Stimulated activated CD4-positive, alpha-beta T cell treated with anti-CD3 and anti-CD28 coated beads, Interleukin-4, amount 100 ng/mL, for 48 hours (primary cell): ENCODE measurements at regions not wholly inside any gene's neighbourhood (a gene's known extent, or its start where the extent isn't known, plus 50 kb on each side); places are given as distances from the start of the nearest gene placed in this dataset.
"Not testable (repeated sequence)": the region's sequence is repeated elsewhere in the genome, so short reads cannot be mapped to it uniquely, and the experiment has no call there.

Source experiments
- DNase-seq, 2 donors: peaks; one replicate each; pipeline ENCODE4 v3.0.0-alpha.2; 2020; ENCODE audit warnings: low read depth in 2 of 2

DNA sequence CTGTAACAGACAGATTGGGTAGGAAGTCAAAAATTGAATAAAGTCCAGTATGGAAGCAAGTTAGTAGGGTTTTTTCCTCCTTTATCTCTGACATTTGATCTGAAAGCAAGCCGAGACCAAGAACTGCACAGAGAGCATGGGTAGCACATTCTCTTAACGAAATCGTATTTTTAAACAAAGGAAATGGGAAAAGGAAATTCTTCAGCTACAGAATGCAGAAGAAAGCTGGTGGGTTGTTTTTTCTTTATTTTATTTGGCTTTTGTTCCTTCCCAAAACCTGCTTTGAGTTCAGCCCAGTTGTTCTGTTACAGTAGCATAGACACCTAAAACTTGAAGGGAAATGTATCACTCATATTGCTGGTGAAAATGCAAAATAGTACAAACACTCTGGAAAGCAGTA is 397.0 kb downstream of the GBE1 start:
- DNase-seq = no peak

DNA sequence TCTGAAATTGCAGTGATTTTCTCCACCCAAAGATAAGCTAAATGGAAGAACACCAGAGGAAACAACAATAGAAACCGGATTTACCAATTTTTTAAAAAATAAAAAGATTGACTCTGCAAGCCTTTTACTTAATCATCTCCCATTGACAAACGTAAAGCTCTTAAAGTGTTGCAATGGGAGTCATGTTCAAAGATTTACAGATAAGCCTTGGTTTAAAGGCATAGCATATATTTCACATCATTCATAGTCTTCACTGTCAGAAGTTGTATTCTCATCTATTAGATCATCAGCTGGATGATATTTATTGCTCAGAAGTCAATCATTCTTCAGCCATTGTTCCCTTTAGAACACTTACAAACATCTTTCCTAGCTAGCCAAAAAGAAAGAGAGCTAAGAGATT is 397.6 kb downstream of the GBE1 start:
- no peak for DNase-seq

DNA sequence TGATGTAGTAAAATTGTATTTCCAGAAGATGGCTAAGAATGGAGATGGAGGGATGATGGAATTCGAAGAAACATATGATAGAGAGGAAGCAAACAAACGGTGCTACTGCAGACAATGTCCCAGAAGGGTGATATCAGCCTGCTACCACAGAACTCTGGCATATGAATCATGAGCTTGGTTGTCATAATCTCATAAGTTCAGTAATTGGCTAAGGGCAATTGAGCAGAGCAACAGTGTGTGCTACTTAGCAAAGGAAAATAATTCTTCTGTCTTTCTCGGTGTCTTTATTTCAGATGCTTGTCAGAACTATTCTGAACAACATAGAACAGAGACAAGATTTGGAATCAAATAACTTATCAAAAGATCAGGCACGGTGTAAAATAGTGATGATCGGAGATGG is 407.3 kb downstream of the GBE1 start:
- no peak for DNase-seq

DNA sequence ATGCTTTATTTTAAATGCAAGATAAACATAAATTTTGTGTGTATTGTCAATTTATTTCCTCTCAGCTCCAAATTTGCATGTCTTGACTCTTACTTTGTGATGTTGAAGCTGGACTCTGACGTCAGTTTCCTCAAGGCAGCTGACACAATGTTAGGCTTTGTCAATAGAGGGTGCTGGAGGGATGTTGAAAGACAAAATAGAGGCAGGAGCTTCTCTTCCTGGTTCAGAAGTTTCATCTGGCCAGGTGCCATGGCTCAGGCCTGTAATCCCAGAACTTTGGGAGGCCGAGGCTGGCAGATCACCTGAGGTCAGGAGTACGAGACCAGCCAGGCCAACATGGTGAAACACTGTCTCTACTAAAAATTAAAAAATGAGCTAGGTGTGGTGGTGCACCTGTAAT is 408.6 kb downstream of the GBE1 start:
- DNase-seq = no peak

DNA sequence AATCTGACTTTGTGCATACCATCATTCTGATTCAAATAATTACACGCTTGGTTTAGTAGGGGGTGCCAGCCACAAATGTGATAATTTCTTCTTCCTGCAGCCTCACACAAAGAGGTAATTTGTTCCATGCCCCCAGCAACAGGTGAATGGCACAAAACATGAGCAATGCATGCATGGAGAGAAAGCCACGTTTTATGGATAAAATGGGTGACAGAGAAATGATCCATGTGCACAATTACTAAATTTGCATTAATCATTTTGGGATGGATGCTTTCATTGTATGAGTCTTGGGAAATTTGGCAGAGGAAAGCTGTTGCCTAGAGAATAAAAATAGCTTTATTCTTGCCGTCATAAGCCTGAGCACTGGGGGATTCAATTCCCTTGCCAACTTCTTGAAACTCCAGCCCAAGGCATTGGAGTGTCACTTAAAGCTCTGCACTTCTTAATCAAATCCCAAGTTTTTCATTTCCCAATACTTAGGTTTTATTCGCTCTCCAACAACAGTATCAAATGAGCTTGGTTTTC is 411.6 kb downstream of the GBE1 start:
- DNase-seq = no peak

DNA sequence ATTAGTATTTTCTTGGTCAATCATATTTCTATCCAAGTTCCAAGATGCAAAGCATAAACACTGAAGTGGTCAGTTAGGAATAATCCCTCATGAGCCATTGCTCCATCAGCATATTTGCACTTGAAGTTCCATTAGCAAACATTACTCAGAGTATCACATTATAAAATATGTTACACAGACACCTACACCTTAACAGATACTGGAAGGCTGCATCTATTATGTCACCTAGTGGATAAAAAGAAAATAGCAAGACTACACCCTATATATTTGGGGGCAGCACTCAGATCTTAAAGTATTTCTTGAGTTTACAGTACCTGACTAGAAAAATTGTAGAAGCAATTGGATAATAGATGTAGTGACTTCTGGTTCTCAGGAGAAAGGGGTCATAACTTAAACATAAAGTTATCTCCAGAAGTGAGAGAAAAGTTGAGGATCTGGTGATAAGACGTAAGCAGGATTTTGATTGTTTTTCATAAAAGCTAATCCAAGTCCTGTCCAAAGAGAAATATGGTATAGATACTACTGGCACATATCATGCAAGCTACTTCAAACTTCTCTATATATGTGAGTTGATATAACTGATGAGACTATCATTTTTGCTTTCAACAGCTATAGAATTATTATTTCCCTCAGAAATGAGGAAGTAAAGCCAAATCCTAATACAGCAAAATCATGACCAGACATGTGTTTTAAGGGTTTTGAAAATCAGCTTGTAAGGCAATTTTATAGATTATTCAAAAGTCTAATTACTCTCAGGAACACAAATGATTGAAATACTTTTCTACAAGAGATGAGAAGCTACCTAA is 422.2 kb downstream of the GBE1 start:
- no peak for DNase-seq

DNA sequence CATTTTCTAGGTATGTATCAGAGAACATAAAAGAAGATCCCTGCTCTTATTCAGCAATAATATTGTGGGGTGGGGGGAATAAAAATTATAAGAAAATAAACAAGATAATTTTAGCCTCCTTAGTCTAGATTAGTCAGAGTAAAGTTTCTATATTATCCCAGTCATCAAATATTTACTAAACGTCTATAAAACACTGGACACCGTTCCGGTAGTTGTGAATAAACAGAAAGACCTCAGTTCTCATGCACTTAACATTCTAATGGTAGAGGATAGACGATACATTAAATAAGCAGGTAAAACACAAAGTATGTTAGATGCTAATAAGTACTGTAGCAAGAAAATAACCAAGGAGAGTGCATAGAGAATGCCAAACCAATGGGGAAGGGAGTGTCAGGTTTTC is 425.0 kb downstream of the GBE1 start:
- no peak for DNase-seq

DNA sequence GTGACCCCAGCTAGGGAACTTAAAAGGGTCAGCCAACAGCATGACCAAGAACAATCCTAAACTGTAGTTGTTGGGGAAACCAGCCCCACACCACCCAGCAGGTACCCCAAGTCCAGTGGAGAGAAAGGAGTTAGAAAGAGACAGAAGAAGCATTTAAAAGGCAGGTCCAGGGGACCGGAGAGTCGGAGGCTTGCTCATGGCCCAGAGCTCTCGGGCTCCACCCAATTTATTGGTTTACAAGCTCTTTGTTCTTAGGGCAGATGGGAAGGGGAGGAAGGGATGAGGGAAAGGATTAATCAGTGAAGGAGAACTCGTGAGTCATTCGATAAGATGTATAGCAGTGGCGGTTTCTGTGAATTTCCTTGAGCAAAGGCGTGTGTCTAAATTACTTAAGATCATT is 431.6 kb downstream of the GBE1 start:
- not testable (repeated sequence) for DNase-seq

DNA sequence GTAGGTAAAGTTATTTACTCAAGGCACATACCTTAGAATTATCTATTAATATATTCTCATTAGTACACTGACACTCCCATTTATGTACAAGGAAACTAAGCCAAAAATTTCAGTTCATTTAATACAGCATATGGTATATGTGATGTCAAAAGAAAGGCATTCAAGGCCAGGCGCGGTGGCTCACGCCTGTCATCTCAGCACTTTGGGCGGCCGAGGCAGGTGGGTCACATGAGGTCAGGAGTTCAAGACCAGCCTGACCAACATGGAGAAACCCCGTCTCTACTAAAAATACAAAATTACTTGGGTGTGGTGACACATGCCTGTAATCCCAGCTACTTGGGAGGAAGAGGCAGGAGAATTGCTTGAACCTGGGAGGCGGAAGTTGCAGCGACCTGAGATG is 435.2 kb downstream of the GBE1 start:
- no peak for DNase-seq

DNA sequence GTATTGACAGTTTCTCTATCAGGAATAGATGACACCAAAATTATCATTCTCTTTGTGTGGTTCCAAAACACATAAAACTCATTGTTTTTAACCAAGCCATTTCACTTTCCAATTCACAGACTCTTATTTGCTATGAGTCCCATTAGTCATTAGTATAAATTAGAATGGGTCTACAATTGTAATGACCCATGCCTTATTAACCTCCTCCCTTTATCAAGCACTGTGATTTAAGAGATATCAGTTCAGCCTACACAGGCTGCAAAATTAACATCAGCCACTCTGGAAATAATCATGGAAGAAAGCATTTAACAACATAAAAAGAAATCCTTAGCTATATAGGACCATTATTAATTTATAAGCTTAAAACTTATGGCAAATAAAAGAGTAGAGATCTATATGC is 440.6 kb downstream of the GBE1 start:
- no peak for DNase-seq

DNA sequence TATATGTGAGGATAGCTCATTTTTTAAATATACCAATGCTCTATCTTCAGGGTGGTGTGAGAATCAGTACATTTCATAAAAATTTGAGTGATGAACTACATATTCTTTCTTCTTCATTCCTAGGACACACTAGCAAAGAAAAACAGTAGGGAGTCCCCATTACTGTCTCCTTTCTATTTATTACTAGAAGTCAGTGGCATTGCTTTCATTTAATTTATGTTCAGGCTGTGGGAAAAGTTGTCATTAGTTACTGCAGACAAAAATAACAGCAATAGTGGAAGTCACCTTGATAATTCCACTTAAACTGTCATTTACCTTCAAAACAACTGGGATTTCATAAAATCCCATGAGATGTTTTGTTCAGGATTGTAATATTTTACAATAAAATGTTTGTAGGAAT is 446.4 kb downstream of the GBE1 start:
- no peak for DNase-seq

DNA sequence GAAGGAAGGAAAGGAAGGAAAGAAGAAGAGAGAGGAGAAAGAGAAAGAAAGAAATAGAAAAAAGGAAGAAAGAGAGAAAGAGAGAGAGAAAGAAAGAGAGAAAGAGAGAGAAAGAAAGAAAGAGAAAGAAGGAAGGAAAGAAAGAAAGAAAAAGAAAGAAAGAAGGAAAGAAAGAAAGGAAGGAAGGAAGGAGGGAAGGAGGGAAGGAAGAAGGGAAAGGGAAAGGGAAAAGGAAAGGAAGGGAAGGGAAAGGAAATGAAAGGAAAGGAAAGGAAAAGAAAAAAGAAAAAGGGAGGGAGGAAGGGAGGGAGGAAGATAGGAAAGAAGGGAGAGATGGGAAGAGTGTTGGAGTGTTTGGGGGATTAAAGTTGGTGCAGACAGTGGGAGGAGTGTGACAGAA is 450.1 kb downstream of the GBE1 start:
- DNase-seq = no peak

DNA sequence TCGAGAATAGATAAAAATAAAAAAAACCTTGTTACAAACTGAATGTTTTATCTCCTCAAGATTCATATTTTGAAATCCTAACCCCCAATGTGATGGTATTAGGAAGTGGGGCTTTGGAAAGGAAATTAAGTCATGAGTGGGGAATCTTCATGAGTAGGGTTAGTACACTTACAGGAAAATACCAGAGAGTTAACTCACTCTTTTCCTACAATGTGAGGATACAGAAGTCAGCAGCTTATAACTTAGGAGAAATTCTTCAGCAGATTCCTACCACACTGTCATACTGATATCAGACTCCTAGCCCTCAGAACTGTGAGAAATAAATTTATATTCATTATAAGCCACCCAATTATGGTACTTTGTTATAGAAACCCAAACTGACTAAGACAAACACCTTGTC is 453.1 kb downstream of the GBE1 start:
- no peak for DNase-seq

DNA sequence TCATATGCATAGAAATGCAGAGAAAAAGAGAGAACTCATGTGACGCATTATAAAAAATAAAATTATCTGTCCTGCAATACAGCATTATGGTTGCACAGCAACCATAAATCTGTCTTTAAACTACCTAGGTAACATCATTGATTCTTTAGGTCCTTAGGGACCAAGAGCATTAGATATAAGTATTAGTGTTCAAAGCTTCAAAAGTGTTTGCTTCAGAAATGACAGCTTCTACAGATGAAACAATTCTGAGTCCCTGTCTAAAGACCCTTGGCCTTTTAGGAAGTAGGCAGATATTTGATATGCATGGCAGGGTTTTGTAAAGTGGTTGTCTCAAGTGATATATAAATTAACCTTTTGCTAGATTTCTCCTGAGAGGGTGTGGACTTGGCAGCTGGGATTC is 454.2 kb downstream of the GBE1 start:
- DNase-seq = no peak

DNA sequence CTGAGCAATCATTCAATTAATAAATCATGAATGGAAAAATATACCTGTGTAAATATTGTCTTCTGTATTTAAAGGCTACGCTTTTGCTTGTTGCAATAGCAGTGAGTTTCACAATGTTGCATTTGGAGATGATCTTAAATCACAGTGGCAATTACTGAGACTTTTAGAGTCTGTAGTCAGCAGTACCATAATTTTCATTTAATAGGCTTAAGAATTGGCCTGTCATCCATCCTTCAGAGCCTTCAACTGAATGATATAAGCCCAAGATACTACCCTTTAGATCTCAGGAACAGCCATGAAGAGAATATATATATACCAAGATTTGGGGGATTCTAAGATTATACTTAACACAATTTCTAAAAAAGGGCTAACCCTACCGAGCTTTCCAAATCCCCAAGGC is 458.1 kb downstream of the GBE1 start:
- DNase-seq = no peak

DNA sequence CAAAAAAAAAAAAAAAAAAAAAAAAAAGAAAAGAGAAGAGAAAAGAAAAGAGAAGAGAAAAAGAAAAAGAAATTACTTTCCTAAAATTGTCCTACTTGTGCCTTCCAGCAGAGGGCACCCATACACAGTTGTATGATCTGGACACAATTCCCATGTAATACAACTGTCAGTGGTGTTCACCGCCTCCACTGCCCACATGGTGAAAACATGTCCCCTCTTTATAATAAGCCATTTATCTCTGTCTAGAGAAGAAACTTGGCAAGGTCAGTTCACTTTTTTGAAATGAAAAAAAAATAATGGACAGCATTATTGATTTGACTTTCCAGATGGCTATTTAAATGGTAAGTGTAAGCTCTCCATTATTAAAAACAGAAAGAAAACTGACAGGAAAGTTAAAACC is 459.4 kb downstream of the GBE1 start:
- peak in 1 of 2 donors; percentile 0 for DNase-seq

DNA sequence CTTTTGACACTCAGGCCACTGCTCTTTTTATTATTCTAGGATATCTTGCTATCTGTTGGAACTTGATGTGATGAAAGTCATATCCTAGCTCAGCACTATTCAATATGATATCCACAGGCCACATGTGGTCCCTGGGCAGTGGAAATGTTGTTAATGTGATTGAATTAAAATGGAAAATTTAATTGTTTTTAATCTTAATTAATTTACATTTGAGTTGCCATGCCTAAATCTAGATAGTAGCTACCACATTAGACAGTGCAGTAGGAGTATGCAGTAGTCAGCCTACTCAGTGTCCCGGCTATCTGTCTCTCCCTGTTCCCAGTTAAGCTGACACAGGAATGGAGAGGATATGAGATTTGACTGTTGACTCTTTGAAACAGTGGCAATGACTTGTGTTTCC is 460.2 kb downstream of the GBE1 start:
- DNase-seq = no peak

DNA sequence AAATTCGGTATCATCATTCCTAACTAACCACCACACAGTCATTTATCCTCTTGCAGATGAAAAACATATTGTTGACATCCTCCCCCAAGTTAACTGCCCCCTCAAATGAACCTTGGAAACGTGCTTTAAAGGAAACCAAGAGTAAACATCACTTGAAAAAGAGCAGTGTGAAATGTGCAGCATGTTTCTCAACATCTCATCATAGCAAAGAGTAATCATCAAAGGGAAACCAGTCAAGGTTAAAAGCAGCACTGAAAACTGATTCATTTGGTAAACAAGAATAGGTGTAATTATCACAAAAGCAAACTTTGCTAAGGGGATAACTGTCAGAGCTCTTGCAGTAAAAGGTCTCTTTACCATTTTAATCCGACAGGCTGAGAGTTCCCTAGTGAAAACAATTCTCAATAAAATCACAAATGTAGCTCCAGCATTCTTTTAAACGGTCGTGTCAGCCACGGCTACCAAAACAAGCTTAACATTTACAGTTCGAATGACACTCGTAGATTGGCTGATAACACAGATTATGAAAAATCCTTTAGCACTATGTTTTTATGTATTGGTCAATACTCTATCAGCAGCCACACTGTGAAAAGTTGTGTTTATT is 461.0 kb downstream of the GBE1 start:
- no peak for DNase-seq

DNA sequence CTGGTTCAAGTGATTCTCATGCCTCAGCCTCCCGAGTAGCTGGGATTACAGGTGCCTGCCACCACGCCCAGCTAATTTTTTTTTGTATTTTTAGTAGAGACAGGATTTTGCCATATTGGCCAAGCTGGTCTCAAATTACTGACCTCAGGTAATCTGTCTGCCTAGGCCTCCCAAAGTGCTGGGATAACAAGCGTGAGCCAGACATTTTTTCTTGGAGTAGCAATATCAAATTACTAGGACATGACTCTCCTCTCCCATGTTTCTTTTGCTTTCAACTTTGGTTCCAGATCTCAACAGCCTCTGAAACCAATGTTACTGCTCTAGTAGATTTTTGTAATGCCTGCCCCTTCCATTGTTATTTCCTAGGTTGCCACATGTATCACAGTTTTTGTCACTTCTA is 462.0 kb downstream of the GBE1 start:
- no peak for DNase-seq

DNA sequence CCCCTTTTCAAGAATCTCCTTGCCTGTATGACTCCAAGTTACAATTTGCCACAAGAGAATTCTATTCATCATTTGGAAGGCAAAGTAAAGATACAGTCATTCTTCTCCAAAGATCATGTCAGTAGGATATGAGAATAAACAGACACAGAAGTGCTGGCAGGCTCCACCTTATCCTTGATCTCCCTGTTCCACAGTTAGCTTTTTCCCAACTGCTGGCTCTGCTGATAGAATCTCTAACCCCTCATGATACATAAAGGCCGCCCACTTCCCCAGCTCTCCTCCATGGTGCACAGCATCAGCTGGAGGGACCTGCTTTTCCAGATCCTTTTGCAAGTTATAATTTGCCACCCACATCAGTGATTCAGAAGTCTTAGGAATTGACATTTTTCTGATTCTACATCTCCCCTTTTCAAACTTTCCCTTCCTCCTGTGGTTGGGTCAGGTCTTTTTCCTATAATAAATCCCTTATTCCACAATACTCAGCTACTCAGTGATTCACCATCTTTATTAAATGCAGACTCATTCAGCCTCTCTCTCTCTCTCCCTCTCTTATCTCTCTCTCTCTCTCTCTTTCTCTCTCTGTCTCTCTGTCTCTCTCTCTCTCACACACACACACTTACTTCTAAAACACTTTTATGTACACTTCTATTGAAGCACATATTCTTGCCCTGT is 465.4 kb downstream of the GBE1 start:
- no peak for DNase-seq

DNA sequence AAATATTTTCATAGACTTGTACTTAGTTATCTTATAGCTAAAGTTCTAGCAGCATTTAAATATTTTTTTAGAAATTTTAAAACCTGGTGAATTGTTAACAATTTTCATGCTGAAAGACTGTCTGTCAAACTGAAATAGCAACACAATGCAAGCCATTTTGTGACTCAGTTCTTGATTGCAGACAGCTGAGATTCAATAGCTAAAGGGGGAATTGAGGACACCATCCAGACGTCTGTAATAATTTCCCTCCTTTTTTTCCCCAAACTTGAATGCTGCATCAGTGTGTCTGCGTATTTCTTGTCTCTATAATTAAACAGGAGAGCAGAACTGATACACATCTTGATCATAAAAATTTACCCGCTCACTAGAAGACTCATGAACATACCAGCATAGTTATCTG is 468.3 kb downstream of the GBE1 start:
- DNase-seq = no peak

DNA sequence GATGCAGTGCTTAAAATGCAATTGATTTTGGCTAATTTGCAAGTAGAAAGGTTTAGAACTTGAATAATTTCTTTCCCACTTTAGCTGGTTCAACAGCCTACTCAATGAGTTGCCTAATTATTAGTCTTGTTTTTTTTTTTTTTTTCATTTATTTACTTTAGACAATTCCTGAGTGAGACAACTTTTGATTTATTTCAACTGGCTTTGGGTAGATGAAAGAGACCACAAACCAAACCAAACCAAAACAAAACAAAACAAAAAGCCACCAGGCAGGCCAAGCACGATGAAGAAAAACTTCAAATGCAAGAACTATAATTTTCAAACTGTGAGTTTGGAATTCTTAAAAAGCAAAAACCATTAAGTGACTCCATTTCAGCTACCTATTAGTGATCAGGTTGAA is 469.9 kb downstream of the GBE1 start:
- no peak for DNase-seq

DNA sequence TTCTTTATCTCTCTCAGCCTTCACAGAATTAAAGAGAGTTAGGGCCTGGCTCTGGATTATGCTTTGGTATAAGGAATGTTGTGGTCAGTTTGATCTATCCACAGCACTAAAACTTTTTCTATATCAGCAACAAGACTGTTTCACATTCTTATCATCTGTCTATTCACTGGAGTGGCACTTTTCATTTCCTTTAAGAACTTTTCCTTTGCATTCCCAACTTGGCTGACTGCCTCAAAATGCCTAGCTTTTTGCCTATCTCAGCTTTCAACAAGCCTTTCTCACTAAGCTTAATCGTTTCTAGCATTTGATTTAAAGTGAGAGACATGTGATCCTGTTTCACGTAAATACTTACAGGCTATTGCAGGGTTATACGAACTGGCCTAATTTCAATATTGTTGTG is 471.8 kb downstream of the GBE1 start:
- DNase-seq = no peak
